SHP77 treated with DMSO at 0.1 percent for 48 hours (cell line): ENCODE measurements at regions not wholly inside any gene's neighbourhood (a gene's known extent, or its start where the extent isn't known, plus 50 kb on each side); places are given as distances from the start of the nearest gene placed in this dataset.

Experiments used
- DNase-seq: peaks from one replicate; lab custom pipeline; 2025; lab: John Stamatoyannopoulos, UW

DNA sequence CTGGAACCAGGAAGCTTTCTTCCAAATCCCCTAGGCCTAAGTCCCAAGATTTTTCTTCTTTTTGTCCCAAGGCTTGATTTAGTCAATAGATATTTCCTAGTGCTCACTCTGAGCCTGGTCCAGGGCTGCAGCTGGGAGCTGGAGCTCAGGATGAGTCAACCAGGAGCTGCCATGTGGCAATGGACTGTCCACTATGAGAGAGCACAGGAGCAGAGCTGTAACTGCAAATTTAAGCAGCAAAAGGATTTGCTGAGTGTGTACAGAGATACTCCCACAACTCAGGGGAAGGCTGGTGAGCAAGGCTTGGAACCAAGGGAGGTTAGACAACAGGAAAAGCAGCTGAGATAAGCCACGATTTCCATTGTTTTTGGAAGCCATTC is 92.1 kb upstream of the CXCL12 start:
- no peak for DNase-seq

- no peak for DNase-seq
Observed at GRCh38 chr10:44478040-44478439, 93.1 kb upstream of the CXCL12 start.

DNA sequence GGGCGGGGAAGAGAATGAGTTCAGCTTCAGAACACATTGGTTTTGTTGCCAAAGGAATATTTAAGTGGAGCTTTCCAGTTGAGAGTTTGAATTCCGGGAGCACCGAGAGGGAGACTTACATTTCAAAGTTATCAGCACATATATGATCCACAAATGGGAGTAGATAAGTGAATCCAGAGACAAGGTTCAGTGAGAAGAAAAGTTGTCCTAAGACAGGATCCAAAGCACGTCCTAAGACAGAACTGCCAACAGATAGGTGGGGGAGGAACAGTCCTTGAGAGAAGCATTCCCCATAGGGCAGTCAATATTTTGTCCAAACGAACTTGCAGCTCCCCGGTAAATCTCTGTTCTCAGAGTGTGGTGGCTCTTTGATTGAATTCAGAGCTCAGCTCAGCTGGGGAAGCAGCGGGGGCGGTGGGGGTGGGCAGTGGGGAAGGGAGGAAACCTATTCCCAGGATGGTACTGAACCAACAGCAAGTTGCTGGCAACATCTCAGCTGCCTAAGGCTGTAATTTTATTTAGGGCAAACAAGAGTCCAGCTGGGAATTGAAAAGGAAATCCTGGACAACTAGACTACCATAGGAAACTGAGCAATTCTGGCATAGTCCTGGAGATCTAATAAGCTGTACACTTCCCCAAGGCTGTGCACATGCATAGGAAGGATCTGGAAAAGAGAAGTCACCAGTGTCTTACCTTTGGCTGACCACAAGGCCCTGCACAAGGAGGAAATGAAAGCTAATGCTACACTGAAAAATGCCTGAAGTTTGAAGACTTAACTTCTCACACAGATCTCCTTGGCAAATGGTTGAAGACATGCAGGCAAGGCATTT is 94.2 kb upstream of the CXCL12 start:
- no peak for DNase-seq

GRCh38 chr10:44492678-44493077 is 107.8 kb upstream of the CXCL12 start:
- no peak for DNase-seq

- no peak for DNase-seq
Observed at GRCh38 chr10:44498222-44498621, 113.3 kb upstream of the CXCL12 start.

DNA sequence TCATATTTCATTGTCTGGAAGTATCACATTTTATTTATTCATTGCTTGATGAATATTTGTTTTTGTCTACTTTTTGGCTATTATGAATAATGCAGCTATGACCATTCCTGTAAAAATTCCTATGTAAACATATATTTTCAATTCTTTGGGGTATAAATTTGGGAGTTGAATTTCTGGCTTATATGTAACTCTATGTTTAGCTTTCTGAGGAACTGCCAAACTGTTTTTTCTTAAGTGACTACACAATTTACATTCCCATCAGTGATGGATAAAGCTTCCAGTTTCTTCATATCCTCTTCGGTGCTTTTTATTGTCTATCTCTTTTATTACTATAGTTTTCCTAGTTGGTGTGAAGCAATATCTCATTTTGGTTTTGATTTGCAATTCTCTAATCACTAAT is 115.6 kb upstream of the CXCL12 start:
- no peak for DNase-seq

- DNase-seq: no peak
Observed at GRCh38 chr10:44506386-44506785, 121.5 kb upstream of the CXCL12 start.

DNA sequence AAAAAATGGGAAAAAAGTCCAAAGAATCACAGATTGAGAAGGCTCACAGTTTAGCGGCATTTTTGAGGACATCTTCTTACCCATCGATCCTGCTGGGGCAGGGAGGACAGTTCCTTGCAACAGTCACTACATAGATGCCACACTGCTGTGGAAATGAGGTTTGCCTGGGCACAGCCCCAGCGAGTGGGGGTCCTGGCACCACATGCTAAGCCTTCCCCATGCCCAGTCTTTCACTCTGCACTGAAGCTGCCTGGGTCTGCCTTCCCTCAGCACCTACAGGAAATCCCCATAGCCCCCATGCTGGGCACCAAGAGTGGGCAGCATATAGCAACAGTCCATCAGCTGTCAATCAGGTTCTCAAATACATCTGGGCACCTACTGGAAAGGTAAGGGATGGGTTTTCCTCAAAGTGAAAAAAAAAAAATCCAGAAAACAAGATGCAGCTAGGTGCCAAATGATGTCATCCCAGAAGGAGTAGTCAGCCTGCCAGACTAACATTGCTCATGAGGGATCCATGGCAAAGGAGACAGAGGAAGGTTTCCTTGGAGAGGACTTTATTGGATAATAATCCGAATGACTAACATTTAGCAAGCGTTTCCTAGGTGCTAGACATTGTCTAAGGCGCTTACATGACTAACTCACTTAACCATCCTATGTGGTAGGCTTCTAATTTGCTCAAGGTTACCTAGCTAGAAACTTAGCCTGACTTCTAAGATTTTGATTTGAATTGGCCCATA is 125.7 kb upstream of the CXCL12 start:
- DNase-seq: no peak

- no peak for DNase-seq
Observed at GRCh38 chr10:44511166-44511565, 126.3 kb upstream of the CXCL12 start.

DNA sequence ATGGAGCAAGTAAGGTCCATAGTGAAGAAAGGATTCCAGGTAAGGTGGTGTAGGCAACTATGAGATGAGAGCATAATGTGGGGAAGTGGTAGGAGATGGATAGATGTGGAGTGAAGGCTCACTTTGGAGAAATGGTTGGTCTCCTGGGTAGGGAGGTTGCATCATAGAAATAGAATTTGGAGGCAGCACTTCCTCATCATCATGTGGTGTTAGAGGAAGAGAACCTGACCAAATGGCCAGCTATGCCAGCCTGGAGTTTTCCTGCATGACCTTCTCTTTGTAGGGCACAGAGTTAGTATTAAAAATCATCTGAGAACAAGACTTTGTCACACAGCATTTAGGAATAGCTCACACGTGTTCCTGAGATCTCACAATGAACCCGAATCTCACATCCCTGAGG is 126.7 kb upstream of the CXCL12 start:
- DNase-seq: no peak

DNA sequence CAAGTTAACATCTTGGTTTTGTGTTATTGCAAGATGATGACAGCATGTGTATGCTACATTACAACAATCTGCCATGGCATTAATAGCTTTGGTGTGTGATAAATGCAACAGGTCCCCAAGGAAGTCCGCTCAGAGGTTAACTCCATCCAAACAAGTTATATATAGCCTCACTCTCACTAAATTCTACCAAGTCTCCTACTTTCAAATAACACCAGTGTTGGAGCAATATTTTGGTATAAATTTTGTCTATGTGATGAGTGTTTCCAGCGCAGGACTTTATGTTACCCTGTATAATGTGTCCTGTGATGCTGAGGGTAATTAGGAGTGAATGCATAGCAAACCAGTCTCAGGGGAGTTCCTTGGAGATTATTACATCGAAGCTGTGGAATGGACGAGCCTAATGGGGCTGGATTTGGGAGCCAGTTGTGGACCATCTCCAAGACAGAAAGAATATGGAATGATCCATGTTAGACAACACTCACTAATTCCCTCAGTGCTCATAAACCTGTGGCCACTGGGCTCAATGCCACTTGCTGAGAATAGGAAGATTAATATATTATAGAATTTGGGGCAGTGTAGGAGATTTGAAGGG is 127.6 kb upstream of the CXCL12 start:
- no peak for DNase-seq

- DNase-seq: no peak
Observed at GRCh38 chr10:44513591-44513990, 128.7 kb upstream of the CXCL12 start.

DNA sequence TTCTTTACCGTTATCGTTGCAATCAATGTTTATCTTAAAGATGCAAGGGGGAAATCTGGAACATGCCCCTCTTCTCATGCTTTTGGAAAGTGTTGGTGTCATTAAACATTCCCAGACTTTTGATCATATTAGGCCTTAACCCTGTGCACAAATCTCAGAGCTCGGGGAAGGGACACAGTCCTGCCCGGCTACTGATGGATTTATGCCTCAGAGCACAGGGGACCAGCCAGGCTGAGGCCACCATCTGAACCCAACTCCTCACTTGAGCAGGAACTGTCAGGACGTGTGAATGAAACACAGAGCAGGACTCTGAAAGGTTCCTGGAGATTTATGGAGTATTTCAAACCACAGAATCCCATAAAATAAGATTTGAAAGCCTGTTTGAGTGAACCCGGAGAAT is 132.0 kb upstream of the CXCL12 start:
- no peak for DNase-seq

DNA sequence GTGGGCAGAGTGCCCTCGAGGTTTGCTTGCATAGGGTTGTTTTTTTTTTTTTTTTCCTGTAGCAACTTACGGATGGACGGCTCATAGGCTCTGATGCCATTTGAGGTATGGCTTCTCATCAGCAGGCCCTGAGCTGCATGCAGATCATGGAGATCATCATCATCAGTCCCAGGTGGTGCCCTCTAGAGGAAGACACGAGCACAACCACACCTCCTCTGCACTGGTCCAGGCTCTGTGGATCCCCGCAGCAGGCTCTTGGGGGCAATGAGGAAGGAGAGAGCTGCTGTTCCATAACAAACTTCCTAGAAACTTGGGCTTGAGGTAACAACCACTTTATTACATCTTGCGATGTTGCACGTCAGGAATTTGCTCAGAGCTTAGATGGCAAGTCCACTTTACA is 132.7 kb upstream of the CXCL12 start:
- no peak for DNase-seq

GRCh38 chr10:44519361-44519760 is 134.5 kb upstream of the CXCL12 start:
- DNase-seq: no peak

DNA sequence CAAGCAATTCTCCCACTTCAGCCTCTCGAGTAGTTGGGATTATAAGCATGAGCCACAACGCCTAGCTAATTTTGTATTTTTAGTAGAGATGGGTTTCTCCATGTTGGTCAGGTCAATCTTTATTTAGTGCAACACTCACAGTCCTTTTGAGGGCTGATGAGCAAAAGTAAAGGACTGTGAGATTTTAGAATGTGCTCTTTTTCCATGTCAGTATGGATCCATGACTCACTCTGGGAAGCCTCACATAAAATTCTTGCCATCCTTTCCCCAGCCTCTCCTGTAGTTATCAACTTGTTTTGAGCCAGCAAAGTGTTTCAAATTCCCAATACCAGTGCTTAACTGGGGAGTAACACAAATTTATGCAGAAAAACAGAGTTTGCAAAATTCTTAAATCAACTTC is 135.8 kb upstream of the CXCL12 start:
- no peak for DNase-seq

- DNase-seq: no peak
Observed at GRCh38 chr10:44539178-44539577, 154.3 kb upstream of the CXCL12 start.

- no peak for DNase-seq
Observed at GRCh38 chr10:44552726-44553125, 167.8 kb upstream of the CXCL12 start.

GRCh38 chr10:44557596-44558191 is 172.8 kb upstream of the CXCL12 start:
- DNase-seq: no peak

DNA sequence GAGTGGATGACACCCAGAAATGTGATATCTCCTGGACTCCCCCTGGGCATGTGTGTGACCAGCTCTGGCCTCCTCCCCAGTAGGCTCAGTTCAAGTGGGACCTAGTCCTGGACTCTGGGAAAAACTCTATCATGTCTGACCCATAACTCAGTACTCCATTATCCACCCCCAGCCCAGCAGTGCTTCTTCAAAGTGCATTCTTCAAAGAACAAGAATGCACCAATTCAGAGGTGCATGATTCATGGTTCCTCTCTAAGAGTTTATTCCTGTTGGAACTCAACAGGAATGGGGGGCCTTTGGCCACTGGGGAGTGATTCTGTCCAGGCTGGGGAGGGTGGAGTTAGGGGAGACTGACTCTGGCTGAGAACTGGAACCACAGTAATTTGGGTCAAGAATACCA is 173.6 kb upstream of the CXCL12 start:
- no peak for DNase-seq

GRCh38 chr10:44564361-44564760 is 179.5 kb upstream of the CXCL12 start:
- no peak for DNase-seq

DNA sequence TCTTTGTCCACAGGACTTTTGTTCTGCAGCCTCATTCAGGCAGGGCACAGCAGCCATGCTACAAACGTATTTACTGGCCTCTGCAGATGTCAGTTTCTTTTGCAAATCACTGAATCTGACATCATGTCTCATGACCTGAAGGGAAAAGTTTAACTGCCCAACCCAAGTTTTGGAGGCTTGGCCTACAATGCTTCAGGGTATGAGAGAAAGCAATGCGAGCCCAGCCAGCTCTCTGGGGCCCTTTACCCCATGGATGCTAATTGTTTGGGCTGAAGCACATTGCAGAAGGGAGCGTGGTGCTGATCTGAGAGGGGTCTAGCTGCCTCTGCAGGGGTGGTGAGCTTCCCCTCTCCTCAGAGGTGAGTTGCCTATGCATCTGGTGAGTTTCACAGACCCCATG is 179.9 kb upstream of the CXCL12 start:
- DNase-seq: no peak

- DNase-seq: no peak
Observed at GRCh38 chr10:44566786-44567185, 181.9 kb upstream of the CXCL12 start.
